ENCODE measurements at regions not wholly inside any gene's neighbourhood (a gene's known extent, or its start where the extent isn't known, plus 50 kb on each side); places are given as distances from the start of the nearest gene placed in this dataset.

DNA sequence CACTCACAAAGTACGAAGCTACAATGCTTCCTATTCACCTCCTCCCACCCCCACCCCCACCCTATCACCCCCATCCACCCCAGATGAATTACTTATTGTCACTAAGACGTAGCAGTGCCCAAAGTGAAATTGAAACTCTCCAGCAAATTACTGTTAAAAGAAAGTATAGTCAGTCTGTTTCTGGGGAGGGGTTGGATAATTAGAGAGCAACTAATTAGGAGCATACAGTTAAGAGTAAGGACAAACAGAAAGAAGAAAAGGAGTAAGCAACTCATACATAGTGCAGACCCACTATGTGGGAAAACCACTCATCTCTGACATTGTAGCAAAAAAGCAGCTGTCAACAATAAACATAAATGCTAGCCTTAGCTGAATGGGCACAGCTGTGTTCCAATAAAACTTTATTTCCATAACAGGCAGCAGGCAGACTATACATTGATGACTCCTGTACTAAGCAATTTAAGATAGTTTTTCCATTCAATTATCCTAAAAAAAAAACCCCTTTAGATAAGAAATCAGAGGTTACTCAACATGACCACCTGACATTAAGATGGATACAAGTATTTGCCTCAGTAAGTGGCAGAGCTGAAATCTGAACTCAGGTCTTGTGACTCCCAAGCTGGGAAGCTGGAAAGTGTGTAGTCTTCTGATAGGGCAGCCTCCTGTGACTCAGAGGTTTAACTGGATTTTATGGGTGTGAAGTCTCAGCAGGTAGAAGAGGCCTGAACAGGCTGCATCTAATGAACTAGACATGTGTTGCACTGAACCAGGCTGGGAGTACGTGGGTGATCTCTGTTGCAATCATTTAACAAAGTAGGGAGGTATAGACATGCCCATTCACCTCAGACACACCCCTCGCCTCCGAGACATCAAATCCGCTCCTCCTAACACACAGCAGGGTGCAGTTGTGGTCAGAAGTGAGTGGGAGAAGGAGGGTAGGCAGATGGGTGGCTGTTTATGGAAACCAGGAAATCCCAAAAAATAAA lies 171.8 kb upstream of the KLF7 start:
- TF ChIP-seq NFIC (IDR thresholded peaks at IDR 0.05): no peak

DNA sequence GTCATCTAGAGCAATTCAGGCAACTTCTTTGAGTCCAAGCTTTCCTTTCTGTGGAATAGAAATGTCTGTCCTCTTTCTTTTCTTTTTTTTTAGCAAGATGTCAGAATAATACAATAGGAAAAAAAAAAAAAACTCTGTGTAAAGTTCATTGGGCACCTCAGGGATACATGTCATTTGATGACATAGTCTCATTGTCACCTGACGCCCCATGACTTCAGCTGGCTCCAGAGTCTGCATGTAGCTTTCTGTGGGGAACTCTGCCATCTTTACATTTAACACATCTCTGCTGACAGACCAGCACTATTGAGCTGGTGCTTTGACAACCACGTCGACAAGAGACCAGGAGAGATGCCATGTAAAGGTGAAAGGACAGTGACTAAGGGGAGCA lies 172.5 kb upstream of the KLF7 start:
- TF ChIP-seq CEBPB (IDR thresholded peaks at IDR 0.05) (no peak), FOXM1 (IDR thresholded peaks at IDR 0.05; ENCODE audit: borderline replicate concordance, low read depth) (no peak), RAD21 (IDR thresholded peaks at IDR 0.05; ENCODE audit: low read depth) (no peak), EGR1 (IDR thresholded peaks at IDR 0.05) (no peak), ZBTB7A (IDR thresholded peaks at IDR 0.05; ENCODE audit: low read depth) (no peak), NFIC (IDR thresholded peaks at IDR 0.05) (no peak), TCF12 (IDR thresholded peaks at IDR 0.05; ENCODE audit: low read depth) (no peak), TAF1 (IDR thresholded peaks at IDR 0.05; ENCODE audit: low read depth) (no peak)
- TF ChIP-seq, protein P1, sequence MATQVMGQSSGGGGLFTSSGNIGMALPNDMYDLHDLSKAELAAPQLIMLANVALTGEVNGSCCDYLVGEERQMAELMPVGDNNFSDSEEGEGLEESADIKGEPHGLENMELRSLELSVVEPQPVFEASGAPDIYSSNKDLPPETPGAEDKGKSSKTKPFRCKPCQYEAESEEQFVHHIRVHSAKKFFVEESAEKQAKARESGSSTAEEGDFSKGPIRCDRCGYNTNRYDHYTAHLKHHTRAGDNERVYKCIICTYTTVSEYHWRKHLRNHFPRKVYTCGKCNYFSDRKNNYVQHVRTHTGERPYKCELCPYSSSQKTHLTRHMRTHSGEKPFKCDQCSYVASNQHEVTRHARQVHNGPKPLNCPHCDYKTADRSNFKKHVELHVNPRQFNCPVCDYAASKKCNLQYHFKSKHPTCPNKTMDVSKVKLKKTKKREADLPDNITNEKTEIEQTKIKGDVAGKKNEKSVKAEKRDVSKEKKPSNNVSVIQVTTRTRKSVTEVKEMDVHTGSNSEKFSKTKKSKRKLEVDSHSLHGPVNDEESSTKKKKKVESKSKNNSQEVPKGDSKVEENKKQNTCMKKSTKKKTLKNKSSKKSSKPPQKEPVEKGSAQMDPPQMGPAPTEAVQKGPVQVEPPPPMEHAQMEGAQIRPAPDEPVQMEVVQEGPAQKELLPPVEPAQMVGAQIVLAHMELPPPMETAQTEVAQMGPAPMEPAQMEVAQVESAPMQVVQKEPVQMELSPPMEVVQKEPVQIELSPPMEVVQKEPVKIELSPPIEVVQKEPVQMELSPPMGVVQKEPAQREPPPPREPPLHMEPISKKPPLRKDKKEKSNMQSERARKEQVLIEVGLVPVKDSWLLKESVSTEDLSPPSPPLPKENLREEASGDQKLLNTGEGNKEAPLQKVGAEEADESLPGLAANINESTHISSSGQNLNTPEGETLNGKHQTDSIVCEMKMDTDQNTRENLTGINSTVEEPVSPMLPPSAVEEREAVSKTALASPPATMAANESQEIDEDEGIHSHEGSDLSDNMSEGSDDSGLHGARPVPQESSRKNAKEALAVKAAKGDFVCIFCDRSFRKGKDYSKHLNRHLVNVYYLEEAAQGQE (IDR thresholded peaks at IDR 0.05; ENCODE audit: low read depth): no peak

DNA sequence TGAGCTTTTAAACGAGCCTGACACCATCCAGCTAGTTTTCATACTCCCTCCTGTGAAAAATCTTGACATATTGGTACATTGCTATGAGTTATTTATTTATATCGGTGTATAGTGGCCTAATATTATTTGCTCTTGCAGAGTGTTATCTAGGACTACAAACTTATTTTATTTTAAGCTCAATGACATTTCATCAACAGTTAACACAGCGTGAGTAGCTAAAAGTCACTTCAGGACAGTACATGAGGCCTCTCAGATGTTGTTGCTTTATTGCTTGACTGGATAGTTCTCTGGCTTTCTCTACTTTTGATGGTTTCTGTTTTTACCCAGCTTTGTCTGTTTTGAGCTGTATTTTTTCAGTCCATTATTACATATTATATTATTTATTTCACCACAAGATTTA lies 172.9 kb upstream of the KLF7 start:
- TF ChIP-seq YY1 (IDR thresholded peaks at IDR 0.05; ENCODE audit: low read depth) (no peak), TAF1 (IDR thresholded peaks at IDR 0.05; ENCODE audit: low read depth) (no peak), TCF12 (IDR thresholded peaks at IDR 0.05; ENCODE audit: low read depth) (no peak), EP300 (IDR thresholded peaks at IDR 0.05; ENCODE audit: borderline replicate concordance) (no peak), FOXM1 (IDR thresholded peaks at IDR 0.05; ENCODE audit: borderline replicate concordance, low read depth) (no peak), TEAD4 (IDR thresholded peaks at IDR 0.05) (no peak), RAD21 (IDR thresholded peaks at IDR 0.05; ENCODE audit: low read depth) (no peak), NFIC (IDR thresholded peaks at IDR 0.05) (no peak), EGR1 (IDR thresholded peaks at IDR 0.05) (no peak), CEBPB (IDR thresholded peaks at IDR 0.05) (no peak), CREB1 (IDR thresholded peaks at IDR 0.05; ENCODE audit: low read depth) (no peak), ZBTB7A (IDR thresholded peaks at IDR 0.05; ENCODE audit: low read depth) (no peak)
- TF ChIP-seq, protein P2, sequence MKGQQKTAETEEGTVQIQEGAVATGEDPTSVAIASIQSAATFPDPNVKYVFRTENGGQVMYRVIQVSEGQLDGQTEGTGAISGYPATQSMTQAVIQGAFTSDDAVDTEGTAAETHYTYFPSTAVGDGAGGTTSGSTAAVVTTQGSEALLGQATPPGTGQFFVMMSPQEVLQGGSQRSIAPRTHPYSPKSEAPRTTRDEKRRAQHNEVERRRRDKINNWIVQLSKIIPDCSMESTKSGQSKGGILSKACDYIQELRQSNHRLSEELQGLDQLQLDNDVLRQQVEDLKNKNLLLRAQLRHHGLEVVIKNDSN (IDR thresholded peaks at IDR 0.05): no peak
- TF ChIP-seq, protein P1 (IDR thresholded peaks at IDR 0.05; ENCODE audit: low read depth): no peak
- TF ChIP-seq, protein P3, sequence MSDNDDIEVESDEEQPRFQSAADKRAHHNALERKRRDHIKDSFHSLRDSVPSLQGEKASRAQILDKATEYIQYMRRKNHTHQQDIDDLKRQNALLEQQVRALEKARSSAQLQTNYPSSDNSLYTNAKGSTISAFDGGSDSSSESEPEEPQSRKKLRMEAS (IDR thresholded peaks at IDR 0.05): no peak

DNA sequence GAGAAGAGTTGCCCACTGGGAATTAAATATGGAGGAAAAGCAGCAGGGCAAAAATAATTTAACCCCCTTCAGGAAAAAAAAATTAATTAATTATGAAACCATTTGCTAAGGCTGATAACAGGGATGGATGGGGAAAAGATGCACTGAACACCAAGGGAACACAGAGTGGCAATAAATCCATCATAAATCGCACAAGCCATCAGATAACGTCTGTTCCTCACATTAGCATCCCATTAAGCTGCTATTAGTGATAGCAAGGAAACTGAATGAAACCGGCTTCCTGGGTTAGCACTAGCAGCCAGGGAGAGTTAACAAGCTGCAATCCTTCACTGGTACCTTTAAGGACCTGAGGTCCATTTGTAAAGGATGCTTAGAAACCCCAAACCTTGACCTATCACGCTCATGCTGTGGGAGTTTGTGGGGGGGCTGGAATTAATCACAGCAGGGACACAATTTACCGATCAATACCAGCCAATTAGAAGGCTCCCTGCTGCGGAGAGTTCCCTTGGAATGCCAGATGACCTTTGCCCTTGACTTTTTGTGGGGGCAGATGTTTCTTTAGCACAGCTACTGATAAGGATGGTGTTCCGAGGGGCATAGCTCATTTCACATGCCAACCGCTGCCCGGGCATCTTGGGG lies 175.5 kb upstream of the KLF7 start:
- TF ChIP-seq TCF12 (IDR thresholded peaks at IDR 0.05; ENCODE audit: low read depth) (no peak), TEAD4 (IDR thresholded peaks at IDR 0.05) (no peak), TAF1 (IDR thresholded peaks at IDR 0.05; ENCODE audit: low read depth) (no peak), RAD21 (IDR thresholded peaks at IDR 0.05; ENCODE audit: low read depth) (no peak), CEBPB (IDR thresholded peaks at IDR 0.05) (no peak), ZBTB7A (IDR thresholded peaks at IDR 0.05; ENCODE audit: low read depth) (no peak), EP300 (IDR thresholded peaks at IDR 0.05; ENCODE audit: borderline replicate concordance) (no peak), FOXM1 (IDR thresholded peaks at IDR 0.05; ENCODE audit: borderline replicate concordance, low read depth) (no peak), NFIC (IDR thresholded peaks at IDR 0.05) (no peak), EGR1 (IDR thresholded peaks at IDR 0.05) (no peak)
- TF ChIP-seq, protein P1 (IDR thresholded peaks at IDR 0.05; ENCODE audit: low read depth): no peak
- TF ChIP-seq, protein P3 (IDR thresholded peaks at IDR 0.05): no peak

All from Ishikawa (cell line).